ENCODE measurements at regions not wholly inside any gene's neighbourhood (a gene's known extent, or its start where the extent isn't known, plus 50 kb on each side); places are given as distances from the start of the nearest gene placed in this dataset.

DNA sequence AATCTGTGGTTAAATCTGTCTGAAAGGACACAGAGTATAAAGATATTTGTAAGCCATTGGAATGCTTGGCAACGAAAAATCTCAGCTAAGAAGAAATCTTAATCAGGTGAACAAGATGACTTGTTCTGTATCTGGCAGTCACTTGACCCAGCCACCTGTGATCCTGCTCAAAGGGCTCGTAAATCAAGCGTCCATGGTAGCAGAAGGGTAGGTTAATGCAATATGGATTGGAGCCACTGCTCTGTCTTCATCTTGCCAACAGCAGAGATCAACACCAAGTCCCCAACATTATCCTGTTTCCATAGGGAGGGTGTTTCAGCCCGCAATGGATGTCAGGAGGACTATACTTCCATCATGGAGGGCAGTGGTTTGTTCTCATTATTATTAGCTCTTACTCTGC is 378.4 kb downstream of the CDH7 start:
- TF ChIP-seq, protein P1, sequence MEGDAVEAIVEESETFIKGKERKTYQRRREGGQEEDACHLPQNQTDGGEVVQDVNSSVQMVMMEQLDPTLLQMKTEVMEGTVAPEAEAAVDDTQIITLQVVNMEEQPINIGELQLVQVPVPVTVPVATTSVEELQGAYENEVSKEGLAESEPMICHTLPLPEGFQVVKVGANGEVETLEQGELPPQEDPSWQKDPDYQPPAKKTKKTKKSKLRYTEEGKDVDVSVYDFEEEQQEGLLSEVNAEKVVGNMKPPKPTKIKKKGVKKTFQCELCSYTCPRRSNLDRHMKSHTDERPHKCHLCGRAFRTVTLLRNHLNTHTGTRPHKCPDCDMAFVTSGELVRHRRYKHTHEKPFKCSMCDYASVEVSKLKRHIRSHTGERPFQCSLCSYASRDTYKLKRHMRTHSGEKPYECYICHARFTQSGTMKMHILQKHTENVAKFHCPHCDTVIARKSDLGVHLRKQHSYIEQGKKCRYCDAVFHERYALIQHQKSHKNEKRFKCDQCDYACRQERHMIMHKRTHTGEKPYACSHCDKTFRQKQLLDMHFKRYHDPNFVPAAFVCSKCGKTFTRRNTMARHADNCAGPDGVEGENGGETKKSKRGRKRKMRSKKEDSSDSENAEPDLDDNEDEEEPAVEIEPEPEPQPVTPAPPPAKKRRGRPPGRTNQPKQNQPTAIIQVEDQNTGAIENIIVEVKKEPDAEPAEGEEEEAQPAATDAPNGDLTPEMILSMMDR (IDR thresholded peaks at IDR 0.05): no peak
- TF ChIP-seq POLR2AphosphoS5 (IDR thresholded peaks at IDR 0.05) (no peak), POLR2A (IDR thresholded peaks at IDR 0.05) (no peak)

Data from breast epithelium (tissue), 3 donors.